SK-N-SH (cell line): ENCODE measurements at regions not wholly inside any gene's neighbourhood (a gene's known extent, or its start where the extent isn't known, plus 50 kb on each side); places are given as distances from the start of the nearest gene placed in this dataset.

Experiments used
- CTCF ChIP-seq: fragments of 200-600 bp; sonication (generic); IDR thresholded peaks from 2 replicates; pipeline ENCODE4 v1.6.1; 2017; ENCODE audit warnings: antibody characterized with exemption, mild to moderate bottlenecking, moderate library complexity
- EP300 ChIP-seq, 2 experiments: IDR thresholded peaks; 2 replicates each; pipeline versions ENCODE4 v1.4.0 to v1.6.1; 2012; ENCODE audit warnings: borderline replicate concordance in 1 of 2, low read depth in 1 of 2, low read length in 1 of 2
- FOXM1 ChIP-seq: IDR thresholded peaks from 2 replicates; pipeline ENCODE4 v1.4.0; 2012; ENCODE audit warnings: low read depth, mild to moderate bottlenecking
- JUND ChIP-seq: IDR thresholded peaks from 2 replicates; pipeline ENCODE4 v1.4.0; 2012
- MAX ChIP-seq: IDR thresholded peaks from 2 replicates; pipeline ENCODE4 v1.4.0; 2012; ENCODE audit warnings: low read depth
- POLR2AphosphoS5 ChIP-seq: IDR thresholded peaks from 2 replicates; pipeline ENCODE4 v1.6.1; 2012; ENCODE audit warnings: low read depth, low read length
- REST ChIP-seq: IDR thresholded peaks from 2 replicates; pipeline ENCODE4 v1.6.1; 2012; ENCODE audit warnings: mild to moderate bottlenecking, low read depth, low read length, moderate library complexity
- SMC3 ChIP-seq: IDR thresholded peaks from 2 replicates; pipeline ENCODE4 v1.6.1; 2012; ENCODE audit warnings: low read depth, low read length, improper control_type of control experiment
- TAF1 ChIP-seq: IDR thresholded peaks from 2 replicates; pipeline ENCODE4 v1.6.1; 2012; ENCODE audit warnings: low read depth, mild to moderate bottlenecking, low read length, moderate library complexity, borderline replicate concordance
- USF1 ChIP-seq: IDR thresholded peaks from 2 replicates; pipeline ENCODE4 v1.4.0; 2012; ENCODE audit warnings: low read depth, borderline replicate concordance

GRCh38 chr4:189660722-189661360 lies 279.8 kb upstream of the FRG1 start:
- no peak for TF ChIP-seq CTCF
- no peak for TF ChIP-seq SMC3
- no peak for TF ChIP-seq POLR2AphosphoS5
- no peak for TF ChIP-seq JUND
- no peak for TF ChIP-seq FOXM1
- no peak for TF ChIP-seq EP300 (IDR thresholded peaks at IDR 0.05; ENCODE audit: borderline replicate concordance in 1 of 2, low read depth in 1 of 2, low read length in 1 of 2)
- no peak for TF ChIP-seq MAX
- TF ChIP-seq REST: no peak
- TF ChIP-seq USF1: no peak
- TF ChIP-seq TAF1: no peak
